DOHH2 (cell line): ENCODE measurements at regions not wholly inside any gene's neighbourhood (a gene's known extent, or its start where the extent isn't known, plus 50 kb on each side); places are given as distances from the start of the nearest gene placed in this dataset.

Experiments
- H3F3A ChIP-seq: fragments of 200-600 bp; sonication (generic), shearing (Covaris generic); 2 replicates; pipeline ENCODE4 v1.6.0; 2016; ENCODE audit warnings: antibody characterized with exemption, mild to moderate bottlenecking; ENCODE audit not compliant: control insufficient read depth, insufficient read depth
- H3K27ac ChIP-seq: fragments of 200-600 bp; sonication (generic); 2 replicates; pipeline ENCODE4 v1.5.1; 2014; ENCODE audit warnings: low read depth, mild to moderate bottlenecking, low read length, moderate library complexity
- H3K27me3 ChIP-seq: fragments of 200-600 bp; sonication (generic); 2 replicates; pipeline ENCODE4 v1.6.1; 2014; ENCODE audit warnings: mild to moderate bottlenecking, low read length, mixed read lengths; ENCODE audit not compliant: control insufficient read depth
- H3K36me3 ChIP-seq: fragments of 200-600 bp; sonication (generic); 2 replicates; pipeline ENCODE4 v1.6.1; 2014; ENCODE audit warnings: mild to moderate bottlenecking, low read length, moderate library complexity, mixed read lengths; ENCODE audit not compliant: control insufficient read depth
- H3K4me1 ChIP-seq: fragments of 200-600 bp; sonication (generic); 2 replicates; pipeline ENCODE4 v1.6.1; 2014; ENCODE audit warnings: mild to moderate bottlenecking, low read length, mixed read lengths; ENCODE audit not compliant: control insufficient read depth
- H3K4me2 ChIP-seq: fragments of 200-600 bp; sonication (generic); 2 replicates; pipeline ENCODE4 v1.6.0; 2014; ENCODE audit warnings: mild to moderate bottlenecking, low read length, moderate library complexity
- H3K4me3 ChIP-seq: fragments of 200-600 bp; sonication (generic); 2 replicates; pipeline ENCODE4 v1.5.1; 2014; ENCODE audit warnings: mild to moderate bottlenecking, low read length, mixed read lengths
- H3K79me2 ChIP-seq: fragments of 200-600 bp; sonication (generic); 2 replicates; pipeline ENCODE4 v1.6.1; 2014; ENCODE audit warnings: mild to moderate bottlenecking, low read length, mixed read lengths; ENCODE audit not compliant: control insufficient read depth
- H3K9me2 ChIP-seq: fragments of 200-600 bp; sonication (generic); replicated peaks from 2 replicates; pipeline ENCODE4 v1.6.1; 2014; ENCODE audit warnings: mild to moderate bottlenecking, low read length, mixed read lengths; ENCODE audit not compliant: control insufficient read depth
- H3K9me3 ChIP-seq: fragments of 200-600 bp; sonication (generic); 2 replicates; pipeline ENCODE4 v1.6.1; 2014; ENCODE audit warnings: antibody characterized with exemption, low read length, mixed read lengths; ENCODE audit not compliant: control insufficient read depth, insufficient read depth
- H4K20me1 ChIP-seq: fragments of 200-600 bp; sonication (generic); 2 replicates; pipeline ENCODE4 v1.6.0; 2014; ENCODE audit warnings: low read depth, mild to moderate bottlenecking, antibody characterized with exemption, low read length, moderate library complexity; ENCODE audit not compliant: control insufficient read depth, insufficient read depth
- EZH2phosphoT487 ChIP-seq: fragments of 200-600 bp; sonication (generic); IDR thresholded peaks from 2 replicates; pipeline ENCODE4 v1.6.1; 2017; ENCODE audit warnings: borderline replicate concordance, mild to moderate bottlenecking, antibody characterized with exemption, low read length, moderate library complexity, mixed read lengths
- TF ChIP-seq, protein P1 (sequence below): fragments of 200-600 bp; sonication (generic); IDR thresholded peaks from one replicate; pipeline ENCODE4 v1.5.1; 2014; ENCODE audit warnings: antibody characterized with exemption, mild to moderate bottlenecking, low read depth, low read length; ENCODE audit not compliant: poor library complexity, severe bottlenecking

DNA sequence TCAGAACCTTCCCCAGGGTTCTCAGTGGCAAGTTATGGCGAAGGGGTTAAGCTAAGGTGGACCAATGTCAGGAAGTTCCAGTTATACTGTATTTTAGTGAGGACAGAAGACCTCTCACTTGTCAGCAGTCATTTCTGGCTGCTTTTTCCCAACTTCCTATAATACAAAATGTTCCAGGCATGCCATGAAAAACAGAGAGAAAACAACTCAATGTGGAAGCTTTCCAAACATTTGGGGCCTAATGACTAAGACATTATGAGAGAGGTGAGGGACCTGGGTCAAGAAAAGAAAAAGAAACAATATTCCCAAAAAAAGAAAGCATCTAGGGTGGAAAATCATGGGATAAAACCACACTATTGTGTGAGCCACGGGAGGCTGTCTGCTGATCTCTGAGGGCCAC lies 99.9 kb upstream of the MAP3K4 start:
- Histone ChIP-seq H3K4me1 (no peaks in the 10 kb centered on the region), H3K27me3 (no peaks in the 10 kb centered on the region), H3K4me2 (no peak overlapping the region), H3K79me2 (no peaks in the 10 kb centered on the region), H3K4me3 (no peak overlapping the region), H3K9me2 (no peaks in the 10 kb centered on the region), H4K20me1 (no peaks in the 10 kb centered on the region), H3F3A (no peaks in the 10 kb centered on the region), H3K9me3 (no peaks in the 10 kb centered on the region), H3K36me3 (no peaks in the 10 kb centered on the region), H3K27ac (no peak overlapping the region)
- TF ChIP-seq, protein P1, sequence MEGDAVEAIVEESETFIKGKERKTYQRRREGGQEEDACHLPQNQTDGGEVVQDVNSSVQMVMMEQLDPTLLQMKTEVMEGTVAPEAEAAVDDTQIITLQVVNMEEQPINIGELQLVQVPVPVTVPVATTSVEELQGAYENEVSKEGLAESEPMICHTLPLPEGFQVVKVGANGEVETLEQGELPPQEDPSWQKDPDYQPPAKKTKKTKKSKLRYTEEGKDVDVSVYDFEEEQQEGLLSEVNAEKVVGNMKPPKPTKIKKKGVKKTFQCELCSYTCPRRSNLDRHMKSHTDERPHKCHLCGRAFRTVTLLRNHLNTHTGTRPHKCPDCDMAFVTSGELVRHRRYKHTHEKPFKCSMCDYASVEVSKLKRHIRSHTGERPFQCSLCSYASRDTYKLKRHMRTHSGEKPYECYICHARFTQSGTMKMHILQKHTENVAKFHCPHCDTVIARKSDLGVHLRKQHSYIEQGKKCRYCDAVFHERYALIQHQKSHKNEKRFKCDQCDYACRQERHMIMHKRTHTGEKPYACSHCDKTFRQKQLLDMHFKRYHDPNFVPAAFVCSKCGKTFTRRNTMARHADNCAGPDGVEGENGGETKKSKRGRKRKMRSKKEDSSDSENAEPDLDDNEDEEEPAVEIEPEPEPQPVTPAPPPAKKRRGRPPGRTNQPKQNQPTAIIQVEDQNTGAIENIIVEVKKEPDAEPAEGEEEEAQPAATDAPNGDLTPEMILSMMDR = no peak
- no peak for TF ChIP-seq EZH2phosphoT487

- Histone ChIP-seq H3K4me1 (no peaks in the 10 kb centered on the region), H3K27ac (no peak overlapping the region), H3K36me3 (no peaks in the 10 kb centered on the region), H3K9me2 (no peaks in the 10 kb centered on the region), H3K9me3 (no peaks in the 10 kb centered on the region), H4K20me1 (no peaks in the 10 kb centered on the region), H3K27me3 (no peaks in the 10 kb centered on the region), H3K4me3 (no peak overlapping the region), H3K4me2 (no peak overlapping the region), H3F3A (no peaks in the 10 kb centered on the region), H3K79me2 (no peaks in the 10 kb centered on the region)
- TF ChIP-seq, protein P1 = no peak
- TF ChIP-seq EZH2phosphoT487 = no peak
Measured at GRCh38 chr6:160895562-160895961, 96.0 kb upstream of the MAP3K4 start.

GRCh38 chr6:160899671-160900430 lies 91.7 kb upstream of the MAP3K4 start:
- no peaks in the 10 kb centered on the region for H3K9me2 ChIP-seq
- no peaks in the 10 kb centered on the region for H3K9me3 ChIP-seq
- no peaks in the 10 kb centered on the region for H3F3A ChIP-seq
- no peaks in the 10 kb centered on the region for H4K20me1 ChIP-seq
- TF ChIP-seq EZH2phosphoT487 = no peak
- TF ChIP-seq, protein P1 = no peak
- H3K27me3 ChIP-seq = no peaks in the 10 kb centered on the region
- no peak overlapping the region for H3K27ac ChIP-seq
- no peaks in the 10 kb centered on the region for H3K4me1 ChIP-seq
- H3K79me2 ChIP-seq = no peaks in the 10 kb centered on the region
- H3K4me3 ChIP-seq = no peak overlapping the region
- H3K36me3 ChIP-seq = no peaks in the 10 kb centered on the region
- no peak overlapping the region for H3K4me2 ChIP-seq
